Pons (tissue), 1 donor: ENCODE measurements at regions not wholly inside any gene's neighbourhood (a gene's known extent, or its start where the extent isn't known, plus 50 kb on each side); places are given as distances from the start of the nearest gene placed in this dataset.
"Not testable (repeated sequence)": the region's sequence is repeated elsewhere in the genome, so short reads cannot be mapped to it uniquely, and the experiment has no call there.

Experiments used
- DNase-seq: peaks from one replicate; pipeline ENCODE4 v3.0.0-alpha.2; 2016; ENCODE audit warnings: low spot score

- no peak for DNase-seq
Observed at GRCh38 chr1:55869065-55869464, 653.9 kb upstream of the USP24 start.

- DNase-seq = peak; percentile 15
Observed at GRCh38 chr1:55868026-55868425, 652.9 kb upstream of the USP24 start.

GRCh38 chr1:55867304-55867843, 652.2 kb upstream of the USP24 start:
- DNase-seq = no peak

- not testable (repeated sequence) for DNase-seq
Observed at GRCh38 chr1:55865778-55866177, 650.6 kb upstream of the USP24 start.

DNA sequence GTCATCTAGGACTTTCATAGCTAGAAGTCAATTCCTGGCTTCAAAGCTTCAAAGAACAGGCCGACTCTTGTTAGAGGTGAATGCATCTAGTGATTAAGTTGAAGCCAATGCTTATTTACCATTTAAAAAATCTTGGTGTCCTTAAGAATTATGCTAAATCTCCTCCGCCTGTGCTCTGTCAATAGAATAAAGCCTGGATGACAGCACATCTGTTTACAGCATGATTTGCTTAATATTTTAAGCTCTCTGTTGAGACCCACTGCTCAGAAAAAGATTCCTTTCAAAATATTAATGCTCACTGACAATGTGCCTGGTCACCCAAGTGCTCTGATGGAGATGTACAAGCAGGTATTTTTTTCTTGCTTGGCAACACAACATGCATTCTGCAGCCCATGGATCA, 649.1 kb upstream of the USP24 start:
- DNase-seq = no peak

GRCh38 chr1:55861676-55862340, 646.6 kb upstream of the USP24 start:
- no peak for DNase-seq

- DNase-seq = no peak
Observed at GRCh38 chr1:55860798-55861519, 645.8 kb upstream of the USP24 start.

GRCh38 chr1:55860326-55860725, 645.2 kb upstream of the USP24 start:
- DNase-seq = no peak

GRCh38 chr1:55854911-55855310, 639.7 kb upstream of the USP24 start:
- DNase-seq = no peak

- no peak for DNase-seq
Observed at GRCh38 chr1:55848906-55849305, 633.7 kb upstream of the USP24 start.

- no peak for DNase-seq
Observed at GRCh38 chr1:55846051-55846450, 630.9 kb upstream of the USP24 start.

- no peak for DNase-seq
Observed at GRCh38 chr1:55844322-55844721, 629.2 kb upstream of the USP24 start.

DNA sequence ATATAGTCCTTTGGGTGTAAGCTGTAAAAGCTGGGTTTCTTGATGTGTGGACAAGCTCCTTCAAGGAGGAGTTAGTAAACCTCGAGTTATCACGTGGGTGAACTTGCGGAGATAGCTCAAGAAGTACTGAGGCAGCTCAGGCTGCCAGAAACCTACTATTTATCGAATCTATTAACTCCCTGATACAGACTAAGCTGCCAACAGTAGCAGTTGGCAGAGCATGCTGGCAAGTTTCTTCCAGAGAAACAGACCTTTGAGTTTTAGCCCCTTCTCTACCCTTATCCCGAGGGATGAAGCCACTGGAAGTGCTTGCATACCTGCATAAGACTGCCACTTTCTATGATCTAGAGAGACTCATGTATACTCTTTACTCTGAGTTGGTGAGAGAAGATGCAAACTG, 624.5 kb upstream of the USP24 start:
- no peak for DNase-seq

GRCh38 chr1:55839221-55839620, 624.1 kb upstream of the USP24 start:
- DNase-seq = no peak

- no peak for DNase-seq
Observed at GRCh38 chr1:55836086-55836485, 620.9 kb upstream of the USP24 start.

- DNase-seq = no peak
Observed at GRCh38 chr1:55833529-55834091, 618.4 kb upstream of the USP24 start.

- DNase-seq = no peak
Observed at GRCh38 chr1:55831759-55832158, 616.6 kb upstream of the USP24 start.

GRCh38 chr1:55828044-55828443, 612.9 kb upstream of the USP24 start:
- DNase-seq = no peak

DNA sequence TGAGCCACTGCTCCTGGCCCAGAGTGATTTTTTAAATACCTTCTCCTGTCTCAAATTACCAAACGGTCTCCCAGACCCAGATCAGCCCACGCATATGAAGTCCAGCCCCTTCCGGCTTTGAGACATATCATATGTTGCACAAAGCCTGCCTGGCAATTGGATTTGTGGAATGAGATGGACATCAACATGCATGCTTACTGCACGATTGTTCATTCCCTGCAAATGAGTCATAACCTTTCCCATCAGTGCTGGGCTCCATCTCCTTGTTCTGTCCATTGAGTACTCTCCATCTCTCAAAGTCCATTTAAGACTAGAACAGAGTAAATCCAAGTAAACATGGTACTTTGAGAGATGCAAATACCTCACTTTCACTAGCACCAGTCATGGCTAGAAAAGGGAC, 612.2 kb upstream of the USP24 start:
- no peak for DNase-seq

GRCh38 chr1:55826381-55827080, 611.4 kb upstream of the USP24 start:
- no peak for DNase-seq

- no peak for DNase-seq
Observed at GRCh38 chr1:55825461-55825860, 610.3 kb upstream of the USP24 start.

GRCh38 chr1:55824251-55824640, 609.1 kb upstream of the USP24 start:
- DNase-seq = no peak
